ENCODE measurements at regions not wholly inside any gene's neighbourhood (a gene's known extent, or its start where the extent isn't known, plus 50 kb on each side); places are given as distances from the start of the nearest gene placed in this dataset.

GRCh38 chr11:104222464-104222863 is 58.5 kb upstream of the PDGFD start:
- Histone ChIP-seq H3K27me3 (replicated peaks in 1 of 7) (no peaks in the 10 kb centered on the region), H3K36me3 (no peaks in the 10 kb centered on the region), H3K27ac (no peak overlapping the region), H3K9me3 (peaks cover 0 to 10% (median 0%) of the 10 kb centered on the region in 8 donors), H3K4me1 (no peaks in the 10 kb centered on the region), H3K4me3 (no peak overlapping the region)
- intact Hi-C loops (cut with DNase I; ENCODE audit: low total_unique reads) = no loop called here
- 69 to 80% (median 71%) methylated on average over 4 of the region's 4 CpGs for WGBS, 5 donors
- no peak for DNase-seq
- no peak for TF ChIP-seq POLR2AphosphoS5 (IDR thresholded peaks at IDR 0.05)
- no peak for TF ChIP-seq CTCF (IDR thresholded peaks at IDR 0.05 in 8 of 11, conservative IDR thresholded peaks at IDR 0.05 in 3 of 11)
- TF ChIP-seq POLR2A (IDR thresholded peaks at IDR 0.05) = no peak

DNA sequence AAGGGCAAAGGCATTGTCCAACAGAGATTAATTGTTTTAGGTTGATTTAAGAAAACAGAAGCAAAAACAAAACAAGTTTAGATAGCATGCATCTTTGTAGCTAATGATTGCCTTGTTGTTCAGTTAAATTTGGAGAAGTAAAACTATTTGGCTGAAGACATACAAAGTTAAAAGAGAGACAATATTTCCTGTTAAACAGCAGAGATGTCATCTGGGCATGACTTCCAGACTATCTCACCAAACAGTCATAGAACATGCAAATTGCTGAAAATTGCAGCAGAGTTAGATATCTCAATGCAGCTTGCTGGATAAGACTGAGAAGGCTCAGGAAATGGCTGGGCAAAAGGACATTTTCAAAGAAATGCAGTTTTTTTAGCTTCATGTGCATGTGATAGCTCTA is 57.5 kb upstream of the PDGFD start:
- intact Hi-C loops (cut with DNase I; ENCODE audit: low total_unique reads) = no loop called here
- H3K4me1 ChIP-seq = no peaks in the 10 kb centered on the region
- no peak overlapping the region for H3K27ac ChIP-seq
- no peak overlapping the region for H3K4me3 ChIP-seq
- DNase-seq = no peak
- no peaks in the 10 kb centered on the region for H3K27me3 ChIP-seq (replicated peaks in 1 of 7)
- TF ChIP-seq POLR2A (IDR thresholded peaks at IDR 0.05) = no peak
- no peak for TF ChIP-seq POLR2AphosphoS5 (IDR thresholded peaks at IDR 0.05)
- peaks cover 0 to 11% (median 0%) of the 10 kb centered on the region in 8 donors for H3K9me3 ChIP-seq
- H3K36me3 ChIP-seq = no peaks in the 10 kb centered on the region

DNA sequence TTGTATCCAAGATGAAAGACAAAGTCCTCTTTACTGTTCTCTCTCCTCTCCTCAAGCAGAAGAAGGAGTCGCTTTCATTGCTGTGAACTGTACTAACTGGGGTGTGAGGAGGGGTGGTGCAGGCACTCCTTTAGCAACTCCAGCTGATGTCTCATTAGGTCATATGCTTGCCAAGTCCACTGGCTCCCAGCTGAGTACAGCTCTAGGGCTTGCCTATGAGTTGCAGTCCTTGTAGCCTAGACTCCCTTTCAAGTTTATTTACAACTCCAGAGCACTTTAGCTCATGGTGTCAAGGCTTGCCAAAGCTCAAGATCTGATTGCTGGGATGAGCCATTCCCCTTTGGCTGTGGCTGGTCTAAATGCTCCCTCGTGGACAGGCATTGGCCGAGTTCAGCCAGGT is 55.1 kb upstream of the PDGFD start:
- Histone ChIP-seq H3K36me3 (no peaks in the 10 kb centered on the region), H3K27ac (no peak overlapping the region), H3K9me3 (peaks cover 0 to 19% (median 0%) of the 10 kb centered on the region in 8 donors), H3K4me1 (no peaks in the 10 kb centered on the region), H3K4me3 (no peak overlapping the region), H3K27me3 (replicated peaks in 1 of 7) (no peaks in the 10 kb centered on the region)
- no peak for TF ChIP-seq POLR2AphosphoS5 (IDR thresholded peaks at IDR 0.05)
- TF ChIP-seq POLR2A (IDR thresholded peaks at IDR 0.05) = no peak
- no peak for TF ChIP-seq CTCF (IDR thresholded peaks at IDR 0.05 in 8 of 11, conservative IDR thresholded peaks at IDR 0.05 in 3 of 11)
- no peak for DNase-seq
- intact Hi-C loops (cut with DNase I; ENCODE audit: low total_unique reads) = no loop called here
- 80 to 94% (median 82%) methylated on average over 3 of the region's 3 CpGs for WGBS, 5 donors

GRCh38 chr11:104214517-104214916 is 50.6 kb upstream of the PDGFD start:
- Histone ChIP-seq H3K4me1 (no peaks in the 10 kb centered on the region), H3K27ac (no peak overlapping the region), H3K36me3 (no peaks in the 10 kb centered on the region), H3K27me3 (replicated peaks in 1 of 7) (no peaks in the 10 kb centered on the region), H3K4me3 (no peak overlapping the region), H3K9me3 (peaks cover 0 to 26% (median 3%) of the 10 kb centered on the region in 8 donors)
- no peak for TF ChIP-seq POLR2A (IDR thresholded peaks at IDR 0.05)
- no peak for TF ChIP-seq CTCF (IDR thresholded peaks at IDR 0.05 in 8 of 11, conservative IDR thresholded peaks at IDR 0.05 in 3 of 11)
- no peak for TF ChIP-seq POLR2AphosphoS5 (IDR thresholded peaks at IDR 0.05)
- intact Hi-C loops (cut with DNase I; ENCODE audit: low total_unique reads) = no loop called here
- no peak for DNase-seq
- 58 to 78% (median 73%) methylated on average over 3 of the region's 3 CpGs for WGBS, 5 donors

Small RNA genes lying in the stretch of these regions (microRNA-seq; reads per million reads assigned to microRNA genes)
- gene MIR7641-1 = 0 reads per million in 3 donors

Small RNA genes lying in the stretch of these regions (small RNA-seq; reads per million reads assigned to genes)
- gene AP001485.1 = 0 reads per million in 4 donors
- gene MIR7641-1 = 0 reads per million in 4 donors
